Neural cell (in vitro differentiated cells): ENCODE measurements at regions not wholly inside any gene's neighbourhood (a gene's known extent, or its start where the extent isn't known, plus 50 kb on each side); places are given as distances from the start of the nearest gene placed in this dataset.

ENCODE experiments used
- CTCF ChIP-seq: fragments of 450-650 bp; IDR thresholded peaks from 2 replicates; pipeline ENCODE4 v1.5.1; 2014; ENCODE audit warnings: antibody characterized with exemption, mild to moderate bottlenecking, moderate library complexity; ENCODE audit not compliant: poor library complexity, severe bottlenecking
- POLR2AphosphoS5 ChIP-seq: IDR thresholded peaks from 2 replicates; pipeline ENCODE4 v1.6.1; 2012
- TAF1 ChIP-seq: IDR thresholded peaks from 2 replicates; pipeline ENCODE4 v1.6.1; 2012; ENCODE audit warnings: low read depth

- TF ChIP-seq POLR2AphosphoS5, result no peak
- no peak for TF ChIP-seq TAF1
- TF ChIP-seq CTCF, result no peak
These were observed 277.8 kb upstream of the CDH5 start for GRCh38 chr16:66088681-66089080.
